Peyer's patch (tissue), 4 donors: ENCODE measurements at regions not wholly inside any gene's neighbourhood (a gene's known extent, or its start where the extent isn't known, plus 50 kb on each side); places are given as distances from the start of the nearest gene placed in this dataset.

Experiments used
- DNase-seq, 3 donors: peaks; one replicate each; pipeline ENCODE4 v3.0.0-alpha.2; 2017 to 2019
- H3K27ac ChIP-seq, 4 donors: fragments of 200-600 bp; sonication (generic); one replicate each; pipeline ENCODE4 v1.5.1; 2016 to 2019
- H3K27me3 ChIP-seq, 2 donors: fragments of 200-600 bp; sonication (generic); one replicate each; pipeline ENCODE4 v1.5.1; 2019
- H3K36me3 ChIP-seq, 3 donors: fragments of 200-600 bp; sonication (generic); one replicate each; pipeline ENCODE4 v1.5.1; 2016 to 2019
- H3K4me1 ChIP-seq, 4 donors: fragments of 200-600 bp; sonication (generic); one replicate each; pipeline ENCODE4 v1.5.1; 2016 to 2019
- H3K4me3 ChIP-seq, 4 donors: fragments of 200-600 bp; sonication (generic); 1 replicate in 3 of 4; 2 replicates in 1 of 4; pipeline ENCODE4 v1.5.1; 2016 to 2019; ENCODE audit warnings: mild to moderate bottlenecking in 1 of 4
- H3K9me3 ChIP-seq, 4 donors: fragments of 200-600 bp; sonication (generic); one replicate each; pipeline ENCODE4 v1.5.1; 2016 to 2019; ENCODE audit warnings: mild to moderate bottlenecking in 1 of 4
- POLR2A ChIP-seq, 2 donors: fragments of 450-650 bp; IDR thresholded peaks; one replicate each; pipeline ENCODE4 v1.5.1; 2017; ENCODE audit warnings: antibody characterized with exemption in 2 of 2, mild to moderate bottlenecking in 2 of 2, moderate library complexity in 2 of 2
- TF ChIP-seq, protein P1 (sequence below), 6 experiments: fragments of 450-650 bp in 4 of 6; fragments of 200-600 bp in 2 of 6; sonication (generic) in 1 of 6; IDR thresholded peaks; one replicate each; pipeline ENCODE4 v1.5.1; 2017 to 2019; ENCODE audit warnings: antibody characterized with exemption in 6 of 6, mild to moderate bottlenecking in 3 of 6, moderate library complexity in 1 of 6

DNA sequence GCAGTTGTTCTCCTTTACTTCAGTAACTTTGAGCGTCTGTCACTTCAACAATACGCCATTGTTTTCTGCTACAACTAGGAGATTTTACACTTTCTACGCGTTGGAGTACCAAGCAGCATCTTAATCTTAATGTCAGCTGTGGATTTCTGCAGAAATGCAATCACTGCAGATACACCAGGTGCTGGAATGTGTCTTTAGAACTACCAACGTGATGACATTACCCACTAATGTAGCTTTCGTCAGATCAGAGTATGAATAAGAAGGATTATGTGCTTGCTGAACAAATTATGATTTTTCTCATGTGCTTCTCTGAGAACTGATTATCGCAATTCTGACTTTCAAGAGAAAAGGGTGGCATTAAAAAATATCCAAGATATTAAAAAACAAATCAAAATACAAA, 77.5 kb upstream of the CNTN3 start:
- Histone ChIP-seq H3K27ac (no peak overlapping the region), H3K9me3 (no peaks in the 10 kb centered on the region), H3K4me3 (no peak overlapping the region), H3K27me3 (no peaks in the 10 kb centered on the region), H3K4me1 (no peaks in the 10 kb centered on the region), H3K36me3 (no peaks in the 10 kb centered on the region)
- no peak for TF ChIP-seq POLR2A (IDR thresholded peaks at IDR 0.05)
- TF ChIP-seq, protein P1, sequence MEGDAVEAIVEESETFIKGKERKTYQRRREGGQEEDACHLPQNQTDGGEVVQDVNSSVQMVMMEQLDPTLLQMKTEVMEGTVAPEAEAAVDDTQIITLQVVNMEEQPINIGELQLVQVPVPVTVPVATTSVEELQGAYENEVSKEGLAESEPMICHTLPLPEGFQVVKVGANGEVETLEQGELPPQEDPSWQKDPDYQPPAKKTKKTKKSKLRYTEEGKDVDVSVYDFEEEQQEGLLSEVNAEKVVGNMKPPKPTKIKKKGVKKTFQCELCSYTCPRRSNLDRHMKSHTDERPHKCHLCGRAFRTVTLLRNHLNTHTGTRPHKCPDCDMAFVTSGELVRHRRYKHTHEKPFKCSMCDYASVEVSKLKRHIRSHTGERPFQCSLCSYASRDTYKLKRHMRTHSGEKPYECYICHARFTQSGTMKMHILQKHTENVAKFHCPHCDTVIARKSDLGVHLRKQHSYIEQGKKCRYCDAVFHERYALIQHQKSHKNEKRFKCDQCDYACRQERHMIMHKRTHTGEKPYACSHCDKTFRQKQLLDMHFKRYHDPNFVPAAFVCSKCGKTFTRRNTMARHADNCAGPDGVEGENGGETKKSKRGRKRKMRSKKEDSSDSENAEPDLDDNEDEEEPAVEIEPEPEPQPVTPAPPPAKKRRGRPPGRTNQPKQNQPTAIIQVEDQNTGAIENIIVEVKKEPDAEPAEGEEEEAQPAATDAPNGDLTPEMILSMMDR (IDR thresholded peaks at IDR 0.05), result no peak
- no peak for DNase-seq

DNA sequence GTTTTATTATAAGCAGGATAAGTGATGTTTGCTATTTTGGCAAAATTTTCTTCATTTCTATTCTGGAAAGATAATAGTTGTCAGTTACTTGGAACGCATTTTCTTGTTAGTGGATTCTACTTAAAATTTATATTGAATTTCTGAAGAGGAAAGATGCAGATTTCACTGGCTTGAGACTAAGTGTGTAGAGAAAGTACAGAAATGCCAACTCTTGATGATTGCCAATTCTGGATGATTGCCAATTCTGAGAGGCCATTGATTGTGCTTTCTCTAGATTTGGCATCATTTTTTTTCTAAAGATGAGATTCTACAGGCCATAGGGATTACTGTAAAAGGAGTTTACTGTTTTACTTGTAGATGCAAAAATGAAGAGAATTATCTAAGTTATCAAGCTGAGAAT, 58.9 kb upstream of the CNTN3 start:
- Histone ChIP-seq H3K27ac (no peak overlapping the region), H3K9me3 (no peaks in the 10 kb centered on the region), H3K4me3 (no peak overlapping the region), H3K4me1 (no peaks in the 10 kb centered on the region), H3K36me3 (no peaks in the 10 kb centered on the region), H3K27me3 (no peaks in the 10 kb centered on the region)
- TF ChIP-seq POLR2A (IDR thresholded peaks at IDR 0.05), result no peak
- TF ChIP-seq, protein P1 (IDR thresholded peaks at IDR 0.05), result no peak
- no peak for DNase-seq

- no peaks in the 10 kb centered on the region for H3K27me3 ChIP-seq
- no peak overlapping the region for H3K4me3 ChIP-seq
- H3K9me3 ChIP-seq, result no peaks in the 10 kb centered on the region
- TF ChIP-seq, protein P1 (IDR thresholded peaks at IDR 0.05), result no peak
- no peak for TF ChIP-seq POLR2A (IDR thresholded peaks at IDR 0.05)
- H3K36me3 ChIP-seq, result no peaks in the 10 kb centered on the region
- no peak for DNase-seq
- H3K27ac ChIP-seq, result no peak overlapping the region
- no peaks in the 10 kb centered on the region for H3K4me1 ChIP-seq
Observed at GRCh38 chr3:74664606-74665005, 50.1 kb upstream of the CNTN3 start.
